Fibroblast of pulmonary artery (primary cell): ENCODE measurements at regions not wholly inside any gene's neighbourhood (a gene's known extent, or its start where the extent isn't known, plus 50 kb on each side); places are given as distances from the start of the nearest gene placed in this dataset.
A peak's percentile ranks its signal among the peaks of the same experiment; 100 is the strongest.

Source experiments
- DNase-seq: peaks from one replicate; pipeline ENCODE4 v3.0.0-alpha.2; 2010; ENCODE audit warnings: low read depth
- H3K4me3 ChIP-seq: replicated peaks from 2 replicates; pipeline ENCODE4 v1.5.1; 2011; ENCODE audit warnings: low read depth, mild to moderate bottlenecking, control low read depth, low read length, moderate library complexity
- TF ChIP-seq, protein P1 (sequence below): IDR thresholded peaks from 2 replicates; pipeline ENCODE4 v1.5.1; 2011; ENCODE audit warnings: mild to moderate bottlenecking, control low read depth, low read length, inconsistent platforms; ENCODE audit errors: missing control alignments

DNA sequence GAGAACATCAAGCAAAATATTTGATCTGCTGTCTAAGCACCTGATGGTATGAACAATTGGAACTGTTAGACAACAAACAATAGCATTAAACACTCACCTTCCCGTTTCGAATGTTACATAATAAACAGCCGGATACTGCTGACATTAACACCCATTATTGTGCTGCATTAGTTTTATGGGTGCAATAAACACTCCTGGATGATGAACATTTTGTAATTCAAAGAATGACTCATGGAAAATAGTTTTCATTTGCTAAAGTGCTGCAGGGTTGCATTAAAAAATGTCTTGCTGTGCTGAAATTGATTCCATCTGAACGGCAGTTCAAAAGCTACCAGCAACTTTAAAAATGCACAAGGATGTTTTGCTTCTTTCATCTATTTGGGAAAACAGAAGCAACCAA is 100.8 kb upstream of the SORBS2 start:
- TF ChIP-seq, protein P1, sequence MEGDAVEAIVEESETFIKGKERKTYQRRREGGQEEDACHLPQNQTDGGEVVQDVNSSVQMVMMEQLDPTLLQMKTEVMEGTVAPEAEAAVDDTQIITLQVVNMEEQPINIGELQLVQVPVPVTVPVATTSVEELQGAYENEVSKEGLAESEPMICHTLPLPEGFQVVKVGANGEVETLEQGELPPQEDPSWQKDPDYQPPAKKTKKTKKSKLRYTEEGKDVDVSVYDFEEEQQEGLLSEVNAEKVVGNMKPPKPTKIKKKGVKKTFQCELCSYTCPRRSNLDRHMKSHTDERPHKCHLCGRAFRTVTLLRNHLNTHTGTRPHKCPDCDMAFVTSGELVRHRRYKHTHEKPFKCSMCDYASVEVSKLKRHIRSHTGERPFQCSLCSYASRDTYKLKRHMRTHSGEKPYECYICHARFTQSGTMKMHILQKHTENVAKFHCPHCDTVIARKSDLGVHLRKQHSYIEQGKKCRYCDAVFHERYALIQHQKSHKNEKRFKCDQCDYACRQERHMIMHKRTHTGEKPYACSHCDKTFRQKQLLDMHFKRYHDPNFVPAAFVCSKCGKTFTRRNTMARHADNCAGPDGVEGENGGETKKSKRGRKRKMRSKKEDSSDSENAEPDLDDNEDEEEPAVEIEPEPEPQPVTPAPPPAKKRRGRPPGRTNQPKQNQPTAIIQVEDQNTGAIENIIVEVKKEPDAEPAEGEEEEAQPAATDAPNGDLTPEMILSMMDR = no peak
- no peak for DNase-seq
- H3K4me3 ChIP-seq = no peak overlapping the region

GRCh38 chr4:185914583-185915199 is 102.7 kb upstream of the SORBS2 start:
- H3K4me3 ChIP-seq = no peak overlapping the region
- DNase-seq = peak; percentile 52

GRCh38 chr4:185915271-185915670 is 103.3 kb upstream of the SORBS2 start:
- TF ChIP-seq, protein P1 = no peak
- DNase-seq = no peak
- H3K4me3 ChIP-seq = no peak overlapping the region

More at GRCh38 chr4:185914583-185915199, 102.7 kb upstream of the SORBS2 start:
- TF ChIP-seq, protein P1 = no peak

- TF ChIP-seq, protein P1 = no peak
- no peak for DNase-seq
- H3K4me3 ChIP-seq = no peak overlapping the region
Observed at GRCh38 chr4:185915817-185916216, 103.8 kb upstream of the SORBS2 start.

DNA sequence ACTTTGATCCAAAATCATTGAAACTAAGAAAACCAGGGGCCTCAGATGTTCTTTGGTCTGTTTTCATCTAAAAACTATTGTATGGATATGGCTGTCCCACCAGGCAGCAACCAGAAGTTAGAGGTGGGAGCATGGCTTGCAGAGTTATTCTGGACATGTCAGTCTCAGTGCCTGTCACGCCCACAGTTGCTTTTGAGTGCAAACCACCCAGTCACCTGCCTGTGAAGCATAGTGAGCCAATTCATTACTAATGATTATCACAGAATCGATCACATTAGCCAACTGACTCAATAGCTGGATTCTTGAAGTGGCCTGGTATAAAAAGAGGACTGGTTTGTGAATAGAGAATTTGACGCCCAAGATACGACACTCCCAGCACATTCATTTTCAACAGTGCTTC is 104.2 kb upstream of the SORBS2 start:
- DNase-seq = no peak
- TF ChIP-seq, protein P1 = no peak

DNA sequence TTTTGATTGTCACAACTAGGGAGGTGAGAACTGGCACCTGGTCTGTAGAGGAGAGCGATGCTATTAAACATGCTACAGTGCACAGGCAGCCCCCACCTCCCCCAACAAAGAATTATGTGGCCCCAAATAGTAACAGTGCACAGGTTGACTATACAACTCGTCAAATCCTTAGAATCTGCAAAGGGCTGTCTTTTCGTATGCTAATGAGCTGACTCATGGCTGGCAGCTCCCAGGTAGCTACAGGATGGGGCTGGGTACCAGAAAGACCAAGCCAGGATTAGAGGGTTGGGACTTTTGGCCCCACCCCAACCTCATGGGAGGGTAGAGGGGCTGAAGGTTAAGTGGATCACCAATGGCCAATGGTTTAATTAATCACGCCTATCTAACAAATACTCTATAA is 104.7 kb upstream of the SORBS2 start:
- DNase-seq = no peak
- no peak overlapping the region for H3K4me3 ChIP-seq
- TF ChIP-seq, protein P1 = no peak

More for the DNA sequence above, 104.2 kb upstream of the SORBS2 start:
- H3K4me3 ChIP-seq = no peak overlapping the region

DNA sequence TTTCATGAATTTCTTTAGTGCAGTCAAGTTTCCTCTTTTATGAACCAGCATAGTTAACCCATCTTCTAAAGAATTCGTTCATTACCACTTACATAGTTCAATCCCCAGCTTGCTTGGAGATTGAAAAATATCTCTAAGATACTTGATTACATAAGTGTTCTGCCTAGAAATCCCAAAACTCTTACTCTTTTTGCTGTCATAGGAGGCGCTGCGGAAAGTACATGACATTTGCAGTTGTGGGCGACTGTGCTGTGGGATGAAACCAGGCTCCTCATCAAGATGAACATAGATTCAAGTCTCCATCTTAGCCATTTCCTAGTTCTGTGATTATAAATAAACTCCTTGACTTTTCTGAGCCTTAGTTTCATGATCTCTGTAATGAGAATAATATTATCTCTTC is 107.1 kb upstream of the SORBS2 start:
- TF ChIP-seq, protein P1 = no peak
- no peak for DNase-seq
- H3K4me3 ChIP-seq = no peak overlapping the region
